ENCODE measurements at regions not wholly inside any gene's neighbourhood (a gene's known extent, or its start where the extent isn't known, plus 50 kb on each side); places are given as distances from the start of the nearest gene placed in this dataset.

DNA sequence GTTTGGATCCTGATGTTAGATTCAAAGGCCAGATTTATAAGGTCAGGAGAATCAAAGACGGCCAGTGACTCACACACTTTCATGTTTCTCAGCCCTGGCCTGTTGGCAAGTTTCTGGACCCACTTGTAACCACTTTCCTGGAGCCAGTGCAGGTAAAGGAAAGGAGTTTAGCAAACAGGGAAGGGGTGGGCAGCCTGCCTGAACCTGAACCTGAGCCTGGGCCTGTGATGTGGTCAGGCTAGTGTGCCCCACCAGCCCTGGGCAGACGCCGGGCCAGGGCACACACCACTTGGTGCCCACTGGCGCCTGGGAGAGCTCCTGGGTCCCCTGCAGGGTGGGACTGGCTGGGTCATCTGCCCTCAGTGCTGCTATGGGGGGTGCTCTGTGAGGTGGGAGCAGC lies 100.5 kb upstream of the SPRED2 start:
- TF ChIP-seq, protein P1, sequence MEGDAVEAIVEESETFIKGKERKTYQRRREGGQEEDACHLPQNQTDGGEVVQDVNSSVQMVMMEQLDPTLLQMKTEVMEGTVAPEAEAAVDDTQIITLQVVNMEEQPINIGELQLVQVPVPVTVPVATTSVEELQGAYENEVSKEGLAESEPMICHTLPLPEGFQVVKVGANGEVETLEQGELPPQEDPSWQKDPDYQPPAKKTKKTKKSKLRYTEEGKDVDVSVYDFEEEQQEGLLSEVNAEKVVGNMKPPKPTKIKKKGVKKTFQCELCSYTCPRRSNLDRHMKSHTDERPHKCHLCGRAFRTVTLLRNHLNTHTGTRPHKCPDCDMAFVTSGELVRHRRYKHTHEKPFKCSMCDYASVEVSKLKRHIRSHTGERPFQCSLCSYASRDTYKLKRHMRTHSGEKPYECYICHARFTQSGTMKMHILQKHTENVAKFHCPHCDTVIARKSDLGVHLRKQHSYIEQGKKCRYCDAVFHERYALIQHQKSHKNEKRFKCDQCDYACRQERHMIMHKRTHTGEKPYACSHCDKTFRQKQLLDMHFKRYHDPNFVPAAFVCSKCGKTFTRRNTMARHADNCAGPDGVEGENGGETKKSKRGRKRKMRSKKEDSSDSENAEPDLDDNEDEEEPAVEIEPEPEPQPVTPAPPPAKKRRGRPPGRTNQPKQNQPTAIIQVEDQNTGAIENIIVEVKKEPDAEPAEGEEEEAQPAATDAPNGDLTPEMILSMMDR (IDR thresholded peaks at IDR 0.05) = no peak
- TF ChIP-seq POLR2A (IDR thresholded peaks at IDR 0.05) = no peak
- H3K4me3 ChIP-seq (ENCODE audit: low read depth, poor library complexity, severe bottlenecking) = no peak overlapping the region
- peak in 1 of 2 donors; percentile 59 for DNase-seq (ENCODE audit: low spot score in 2 of 2)
- intact Hi-C loops (cut with DNase I; ENCODE audit: low total_unique reads) = no loop called here
- WGBS, 2 donors = 82 to 86% methylated on average over 4 of the region's 4 CpGs

DNA sequence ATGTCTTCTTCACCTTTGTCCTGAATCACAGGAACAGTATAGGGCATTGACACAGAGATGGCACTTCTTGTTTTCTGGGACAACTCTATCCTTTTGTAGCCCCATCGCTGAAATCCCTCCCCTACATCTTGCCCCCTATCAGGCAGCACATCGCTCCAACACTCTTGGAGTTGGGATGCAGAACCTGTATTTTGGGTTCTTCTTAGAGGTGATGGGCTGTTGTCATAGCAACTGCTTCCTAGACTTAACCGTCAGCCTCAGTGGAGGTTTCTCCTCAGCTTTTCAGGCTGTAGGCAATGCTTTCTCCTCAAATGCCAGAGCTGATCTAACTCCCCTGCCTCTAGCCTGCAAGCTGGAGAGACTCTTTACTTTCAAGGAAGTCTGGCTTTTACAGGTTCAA lies 99.9 kb upstream of the SPRED2 start:
- TF ChIP-seq POLR2A (IDR thresholded peaks at IDR 0.05) = no peak
- TF ChIP-seq, protein P1 (IDR thresholded peaks at IDR 0.05) = no peak
- intact Hi-C loops (cut with DNase I; ENCODE audit: low total_unique reads) = no loop called here
- WGBS, 2 donors = 89 to 97% methylated on average over 3 of the region's 3 CpGs
- H3K4me3 ChIP-seq (ENCODE audit: low read depth, poor library complexity, severe bottlenecking) = no peak overlapping the region
- DNase-seq (ENCODE audit: low spot score in 2 of 2) = peak in 1 of 2 donors; percentile 52

DNA sequence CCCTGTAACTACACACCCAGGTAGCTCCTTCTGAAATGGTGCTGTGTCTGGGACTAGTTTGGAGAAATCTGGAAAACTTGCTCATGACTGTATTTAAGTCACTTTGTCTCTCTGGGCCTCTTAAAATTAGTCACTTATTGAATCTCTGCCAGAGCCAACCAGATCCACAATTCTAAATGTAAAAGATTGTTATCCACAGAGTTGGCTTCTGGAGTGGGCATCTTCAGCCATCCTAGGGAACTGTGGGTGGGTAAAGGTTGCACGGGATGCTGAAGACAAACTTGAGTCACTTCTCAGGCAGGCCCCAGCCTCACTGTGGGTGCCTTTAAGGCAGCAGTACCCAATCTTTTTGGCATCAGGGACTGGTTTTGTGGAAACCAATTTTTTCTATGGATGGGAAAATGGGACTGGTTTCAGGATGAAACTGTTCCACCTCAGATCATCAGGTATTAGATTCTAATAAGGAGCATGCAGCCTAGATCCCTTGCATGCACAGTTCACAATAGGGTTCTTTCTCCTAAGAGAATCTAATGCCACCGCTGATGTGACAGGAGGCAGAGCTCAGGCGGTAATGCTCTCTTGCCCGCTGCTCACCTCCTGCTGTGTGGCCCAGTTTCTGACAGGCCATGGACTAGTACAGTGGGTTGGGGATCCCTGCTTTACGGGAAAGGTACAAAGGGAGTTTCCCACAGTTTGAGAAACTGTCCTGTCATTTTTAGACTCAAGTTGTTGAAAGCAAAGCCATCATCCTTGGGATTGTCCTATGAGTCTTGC lies 98.3 kb upstream of the SPRED2 start:
- intact Hi-C loops (cut with DNase I; ENCODE audit: low total_unique reads) = no loop called here
- TF ChIP-seq, protein P1 (IDR thresholded peaks at IDR 0.05) = no peak
- no peak overlapping the region for H3K4me3 ChIP-seq (ENCODE audit: low read depth, poor library complexity, severe bottlenecking)
- 86 to 90% methylated on average over 5 of the region's 5 CpGs for WGBS, 2 donors
- peak in 1 of 2 donors; percentile 45 for DNase-seq (ENCODE audit: low spot score in 2 of 2)

DNA sequence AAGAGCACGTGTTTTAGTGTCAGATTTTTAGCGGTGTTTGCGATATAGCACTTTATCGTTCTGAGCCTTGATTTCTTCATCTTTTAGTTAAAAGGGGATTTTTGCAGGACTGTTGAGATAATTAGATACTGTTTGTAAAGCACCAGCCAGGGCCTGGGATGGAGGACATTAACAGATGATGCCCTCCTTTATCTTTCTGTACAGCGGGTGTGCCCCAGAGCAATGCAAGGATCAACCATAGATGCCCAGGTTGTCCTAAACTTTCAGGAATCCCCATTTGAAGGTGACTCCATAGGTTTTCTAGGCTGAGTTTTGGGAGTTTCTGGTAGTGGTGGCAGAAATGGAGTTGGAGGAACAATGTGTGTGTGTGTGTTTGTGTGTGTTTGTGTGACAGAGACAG lies 97.0 kb upstream of the SPRED2 start:
- 93 to 95% methylated on average over 5 of the region's 5 CpGs for WGBS, 2 donors
- no peak overlapping the region for H3K4me3 ChIP-seq (ENCODE audit: low read depth, poor library complexity, severe bottlenecking)
- peak in 1 of 2 donors; percentile 10 for DNase-seq (ENCODE audit: low spot score in 2 of 2)
- no peak for TF ChIP-seq POLR2A (IDR thresholded peaks at IDR 0.05)
- TF ChIP-seq, protein P1 (IDR thresholded peaks at IDR 0.05) = no peak
- intact Hi-C loops (cut with DNase I; ENCODE audit: low total_unique reads) = no loop called here

DNA sequence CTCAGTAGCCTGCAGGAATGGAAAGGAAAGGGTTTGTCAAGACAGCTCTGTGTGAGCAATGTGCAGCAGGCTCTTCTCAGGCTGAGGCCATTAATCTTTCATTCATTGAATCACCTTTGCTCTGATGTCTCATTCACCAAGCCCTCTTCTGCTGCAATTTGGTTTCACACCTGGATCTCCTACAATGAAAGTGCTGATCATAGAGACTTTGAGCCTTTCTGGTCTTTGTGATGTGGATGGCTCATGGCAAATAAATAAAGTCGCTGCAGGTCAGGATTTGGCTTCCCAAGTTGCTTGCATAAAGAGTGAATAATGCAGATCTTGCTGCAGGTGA lies 95.8 kb upstream of the SPRED2 start:
- DNase-seq (ENCODE audit: low spot score in 2 of 2) = peak in 1 of 2 donors; percentile 45
- TF ChIP-seq, protein P1 (IDR thresholded peaks at IDR 0.05) = no peak
- TF ChIP-seq POLR2A (IDR thresholded peaks at IDR 0.05) = no peak
- H3K4me3 ChIP-seq (ENCODE audit: low read depth, poor library complexity, severe bottlenecking) = no peak overlapping the region
- intact Hi-C loops (cut with DNase I; ENCODE audit: low total_unique reads) = no loop called here
- 82 to 91% methylated on average over 1 of the region's 1 CpG for WGBS, 2 donors
